HEK293T (cell line): ENCODE measurements at regions not wholly inside any gene's neighbourhood (a gene's known extent, or its start where the extent isn't known, plus 50 kb on each side); places are given as distances from the start of the nearest gene placed in this dataset.

Experiments
- ARNT ChIP-seq: fragments of 450-650 bp; IDR thresholded peaks from 2 replicates; pipeline ENCODE4 v1.6.1; 2017; ENCODE audit warnings: mild to moderate bottlenecking
- BHLHE40 ChIP-seq: fragments of 450-650 bp; IDR thresholded peaks from 2 replicates; pipeline ENCODE4 v1.6.1; 2016; ENCODE audit warnings: mild to moderate bottlenecking, moderate library complexity, borderline replicate concordance
- CTBP1 ChIP-seq: fragments of 450-650 bp; IDR thresholded peaks from 2 replicates; pipeline ENCODE4 v1.6.1; 2016; ENCODE audit warnings: borderline replicate concordance
- ELF4 ChIP-seq: fragments of 450-650 bp; IDR thresholded peaks from 2 replicates; pipeline ENCODE4 v1.6.1; 2017; ENCODE audit warnings: antibody characterized with exemption
- FOXA1 ChIP-seq: fragments of 450-650 bp; IDR thresholded peaks from 2 replicates; pipeline ENCODE4 v1.6.1; 2016; ENCODE audit warnings: mild to moderate bottlenecking
- FOXM1 ChIP-seq: fragments of 450-650 bp; IDR thresholded peaks from 2 replicates; pipeline ENCODE4 v1.6.1; 2017; ENCODE audit warnings: mild to moderate bottlenecking, borderline replicate concordance
- HDGF ChIP-seq: fragments of 450-650 bp; IDR thresholded peaks from 2 replicates; pipeline ENCODE4 v1.6.1; 2017; ENCODE audit warnings: antibody characterized with exemption, borderline replicate concordance
- L3MBTL2 ChIP-seq: fragments of 450-650 bp; conservative IDR thresholded peaks from 2 replicates; pipeline ENCODE4 v1.6.1; 2016; ENCODE audit warnings: mild to moderate bottlenecking
- LEF1 ChIP-seq: fragments of 450-650 bp; IDR thresholded peaks from 2 replicates; pipeline ENCODE4 v1.6.1; 2017; ENCODE audit warnings: mild to moderate bottlenecking, borderline replicate concordance
- NFRKB ChIP-seq: fragments of 450-650 bp; IDR thresholded peaks from 2 replicates; pipeline ENCODE4 v1.6.1; 2016; ENCODE audit warnings: mild to moderate bottlenecking, moderate library complexity
- SP1 ChIP-seq: fragments of 450-650 bp; IDR thresholded peaks from 2 replicates; pipeline ENCODE4 v1.6.1; 2017
- SUZ12 ChIP-seq: fragments of 450-650 bp; IDR thresholded peaks from 2 replicates; pipeline ENCODE4 v1.6.1; 2016; ENCODE audit warnings: mild to moderate bottlenecking
- TF ChIP-seq, protein P1 (sequence below): fragments of 450-650 bp; IDR thresholded peaks from 2 replicates; pipeline ENCODE4 v1.6.1; 2016

- TF ChIP-seq, protein P1, sequence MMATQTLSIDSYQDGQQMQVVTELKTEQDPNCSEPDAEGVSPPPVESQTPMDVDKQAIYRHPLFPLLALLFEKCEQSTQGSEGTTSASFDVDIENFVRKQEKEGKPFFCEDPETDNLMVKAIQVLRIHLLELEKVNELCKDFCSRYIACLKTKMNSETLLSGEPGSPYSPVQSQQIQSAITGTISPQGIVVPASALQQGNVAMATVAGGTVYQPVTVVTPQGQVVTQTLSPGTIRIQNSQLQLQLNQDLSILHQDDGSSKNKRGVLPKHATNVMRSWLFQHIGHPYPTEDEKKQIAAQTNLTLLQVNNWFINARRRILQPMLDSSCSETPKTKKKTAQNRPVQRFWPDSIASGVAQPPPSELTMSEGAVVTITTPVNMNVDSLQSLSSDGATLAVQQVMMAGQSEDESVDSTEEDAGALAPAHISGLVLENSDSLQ, result no peak
- TF ChIP-seq LEF1, result no peak
- TF ChIP-seq SP1, result no peak
- no peak for TF ChIP-seq HDGF
- TF ChIP-seq FOXM1, result no peak
- TF ChIP-seq L3MBTL2, result no peak
- no peak for TF ChIP-seq NFRKB
- TF ChIP-seq BHLHE40, result no peak
- TF ChIP-seq ELF4, result no peak
- no peak for TF ChIP-seq FOXA1
- no peak for TF ChIP-seq ARNT
- TF ChIP-seq CTBP1, result no peak
- TF ChIP-seq SUZ12, result no peak
Measured at GRCh38 chr15:28786521-28786920, 61.9 kb downstream of the GOLGA6L7 start.
